Vagina (tissue), 2 donors: ENCODE measurements at regions not wholly inside any gene's neighbourhood (a gene's known extent, or its start where the extent isn't known, plus 50 kb on each side); places are given as distances from the start of the nearest gene placed in this dataset.

Source experiments
- DNase-seq, 2 donors: peaks; one replicate each; pipeline ENCODE4 v3.0.0-alpha.2; 2017; ENCODE audit errors: extremely low spot score in 2 of 2
- H3K27ac ChIP-seq: fragments of 200-600 bp; sonication (generic); one replicate; pipeline ENCODE4 v1.5.1; 2019
- H3K27me3 ChIP-seq: fragments of 200-600 bp; sonication (generic); one replicate; pipeline ENCODE4 v1.5.1; 2019
- H3K36me3 ChIP-seq, 2 donors: fragments of 200-600 bp; sonication (generic); one replicate each; pipeline ENCODE4 v1.5.1; 2017 to 2019
- H3K4me1 ChIP-seq: fragments of 200-600 bp; sonication (generic); one replicate; pipeline ENCODE4 v1.5.1; 2019
- H3K4me3 ChIP-seq, 2 donors: fragments of 200-600 bp; sonication (generic); 1 replicate in 1 of 2; 2 replicates in 1 of 2; pipeline ENCODE4 v1.5.1; 2016 to 2019
- H3K9me3 ChIP-seq: fragments of 200-600 bp; sonication (generic); one replicate; pipeline ENCODE4 v1.5.1; 2019
- CTCF ChIP-seq, 3 experiments: fragments of 450-650 bp in 2 of 3; fragments of 200-600 bp in 1 of 3; sonication (generic) in 1 of 3; IDR thresholded peaks; one replicate each; pipeline ENCODE4 v1.5.1; 2017 to 2019; ENCODE audit warnings: antibody characterized with exemption in 3 of 3, mild to moderate bottlenecking in 2 of 3, moderate library complexity in 2 of 3
- POLR2A ChIP-seq, 2 donors: fragments of 450-650 bp; IDR thresholded peaks; one replicate each; pipeline ENCODE4 v1.6.1; 2017; ENCODE audit warnings: antibody characterized with exemption in 2 of 2, mild to moderate bottlenecking in 2 of 2, moderate library complexity in 2 of 2
- POLR2AphosphoS5 ChIP-seq, 2 donors: sonication (generic); formaldehyde crosslinking; IDR thresholded peaks; one replicate each; pipeline ENCODE4 v1.9.0; 2017; ENCODE audit warnings: antibody characterized with exemption in 2 of 2, mild to moderate bottlenecking in 2 of 2, low read depth in 1 of 2; ENCODE audit not compliant: insufficient read depth in 1 of 2
- intact Hi-C: fragments of 100-400 bp; cut with DNase I; formaldehyde crosslinking; loops from one replicate; pipeline ENCODE4 v1.15.1; 2023

DNA sequence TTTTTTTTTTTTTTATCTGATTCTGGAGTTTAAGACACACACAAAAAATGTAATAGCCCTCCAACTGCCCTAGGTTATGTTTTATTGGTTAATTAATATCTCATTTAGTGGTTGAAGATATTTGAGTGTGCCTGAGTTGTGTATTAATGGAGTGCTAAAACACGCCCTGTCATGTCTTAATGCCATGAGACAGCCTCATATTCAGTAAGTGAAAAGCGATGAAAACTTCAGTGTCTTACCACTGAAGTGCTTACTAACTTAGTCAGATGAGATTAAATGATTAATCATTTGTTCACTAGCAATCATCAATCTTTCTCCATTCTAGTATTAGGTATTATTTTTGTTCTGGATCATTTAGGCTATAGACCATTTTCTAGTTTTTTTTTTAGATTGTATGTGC lies 544.7 kb upstream of the ROBO2 start:
- no peak for DNase-seq
- TF ChIP-seq POLR2A (IDR thresholded peaks at IDR 0.05) (no peak), CTCF (IDR thresholded peaks at IDR 0.05) (no peak), POLR2AphosphoS5 (IDR thresholded peaks at IDR 0.05; ENCODE audit: insufficient read depth in 1 of 2, low read depth in 1 of 2) (no peak)
- Histone ChIP-seq H3K36me3 (no peaks in the 10 kb centered on the region), H3K4me1 (no peaks in the 10 kb centered on the region), H3K9me3 (no peaks in the 10 kb centered on the region), H3K4me3 (no peak overlapping the region), H3K27ac (no peak overlapping the region), H3K27me3 (no peaks in the 10 kb centered on the region)
- intact Hi-C loops: no loop called here

DNA sequence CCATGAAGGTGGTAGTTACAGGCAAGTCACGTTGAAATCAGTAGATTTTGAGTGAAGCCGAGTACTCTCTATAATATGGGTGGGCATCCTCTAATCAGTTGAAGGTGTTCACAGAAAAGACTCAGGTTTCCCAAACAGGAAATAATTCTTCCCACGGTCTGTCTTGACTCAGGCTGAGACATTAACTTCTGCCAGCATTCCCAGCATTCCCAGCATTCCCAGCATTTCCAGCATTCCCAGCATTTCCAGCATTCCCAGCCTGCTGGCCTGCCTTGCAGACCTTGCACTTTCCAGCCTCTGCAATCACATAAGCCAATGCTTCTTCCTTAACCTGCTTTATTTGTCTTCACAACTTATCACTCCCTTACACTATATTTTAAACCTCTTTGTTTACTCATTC lies 542.3 kb upstream of the ROBO2 start:
- H3K36me3 ChIP-seq: no peaks in the 10 kb centered on the region
- TF ChIP-seq POLR2AphosphoS5 (IDR thresholded peaks at IDR 0.05; ENCODE audit: insufficient read depth in 1 of 2, low read depth in 1 of 2) (no peak), POLR2A (IDR thresholded peaks at IDR 0.05) (no peak), CTCF (IDR thresholded peaks at IDR 0.05) (no peak)
- H3K4me3 ChIP-seq: no peak overlapping the region
- H3K4me1 ChIP-seq: no peaks in the 10 kb centered on the region
- intact Hi-C loops: no loop called here
- DNase-seq: no peak
- no peak overlapping the region for H3K27ac ChIP-seq
- no peaks in the 10 kb centered on the region for H3K9me3 ChIP-seq
- H3K27me3 ChIP-seq: no peaks in the 10 kb centered on the region

- Histone ChIP-seq H3K9me3 (no peaks in the 10 kb centered on the region), H3K36me3 (no peaks in the 10 kb centered on the region), H3K4me1 (no peaks in the 10 kb centered on the region), H3K27ac (no peak overlapping the region), H3K4me3 (no peak overlapping the region), H3K27me3 (no peaks in the 10 kb centered on the region)
- no peak for TF ChIP-seq CTCF (IDR thresholded peaks at IDR 0.05)
- no peak for TF ChIP-seq POLR2A (IDR thresholded peaks at IDR 0.05)
- TF ChIP-seq POLR2AphosphoS5 (IDR thresholded peaks at IDR 0.05; ENCODE audit: insufficient read depth in 1 of 2, low read depth in 1 of 2): no peak
- no peak for DNase-seq
- intact Hi-C loops: no loop called here
These were observed 539.1 kb upstream of the ROBO2 start for GRCh38 chr3:76500746-76501275.

GRCh38 chr3:76501315-76501714 lies 538.6 kb upstream of the ROBO2 start:
- no peaks in the 10 kb centered on the region for H3K36me3 ChIP-seq
- H3K27ac ChIP-seq: no peak overlapping the region
- no peaks in the 10 kb centered on the region for H3K27me3 ChIP-seq
- DNase-seq: no peak
- TF ChIP-seq POLR2AphosphoS5 (IDR thresholded peaks at IDR 0.05; ENCODE audit: insufficient read depth in 1 of 2, low read depth in 1 of 2): no peak
- no peak for TF ChIP-seq POLR2A (IDR thresholded peaks at IDR 0.05)
- TF ChIP-seq CTCF (IDR thresholded peaks at IDR 0.05): no peak
- H3K4me3 ChIP-seq: no peak overlapping the region
- intact Hi-C loops: no loop called here
- H3K4me1 ChIP-seq: no peaks in the 10 kb centered on the region
- H3K9me3 ChIP-seq: no peaks in the 10 kb centered on the region

- DNase-seq: no peak
- Histone ChIP-seq H3K4me3 (no peak overlapping the region), H3K9me3 (no peaks in the 10 kb centered on the region), H3K27me3 (no peaks in the 10 kb centered on the region), H3K36me3 (no peaks in the 10 kb centered on the region), H3K27ac (no peak overlapping the region), H3K4me1 (no peaks in the 10 kb centered on the region)
- TF ChIP-seq POLR2AphosphoS5 (IDR thresholded peaks at IDR 0.05; ENCODE audit: insufficient read depth in 1 of 2, low read depth in 1 of 2) (no peak), POLR2A (IDR thresholded peaks at IDR 0.05) (no peak), CTCF (IDR thresholded peaks at IDR 0.05) (no peak)
- intact Hi-C loops: no loop called here
These were observed 537.8 kb upstream of the ROBO2 start for GRCh38 chr3:76502076-76502475.
